ENCODE measurements at regions not wholly inside any gene's neighbourhood (a gene's known extent, or its start where the extent isn't known, plus 50 kb on each side); places are given as distances from the start of the nearest gene placed in this dataset.
"Not testable (repeated sequence)": the region's sequence is repeated elsewhere in the genome, so short reads cannot be mapped to it uniquely, and the experiment has no call there.

DNA sequence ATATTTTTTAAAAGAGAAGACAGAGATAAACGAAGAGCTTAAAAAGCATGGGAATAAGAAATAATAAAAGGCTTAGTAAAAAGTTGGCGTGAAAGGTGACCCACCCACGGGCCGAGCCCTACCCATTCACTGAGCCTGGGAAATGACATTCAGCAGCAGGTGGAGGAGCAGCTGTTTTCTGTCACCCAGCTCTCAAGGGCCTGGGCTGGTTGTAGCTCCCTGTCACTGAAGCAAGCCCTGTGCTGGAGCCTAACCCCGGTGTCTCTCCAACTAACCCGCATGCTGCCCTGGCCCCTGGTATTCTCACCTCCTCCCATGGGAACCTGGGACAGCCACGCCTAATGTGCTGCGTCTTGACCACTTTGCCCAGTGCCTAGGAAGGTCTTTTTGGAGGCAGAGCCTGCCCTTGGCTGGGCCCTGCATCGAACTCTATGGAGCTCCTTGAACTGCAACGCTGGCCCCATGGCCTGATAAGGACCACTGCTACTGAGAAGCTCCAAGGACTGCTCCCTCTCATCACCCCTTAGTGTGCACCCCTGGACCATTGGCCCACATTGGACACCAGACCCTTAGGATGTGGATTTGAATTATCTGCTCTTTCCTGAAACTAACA is 68.8 kb upstream of the IYD start:
- DNase-seq: no peak
- H3K9me3 ChIP-seq (ENCODE audit: control insufficient read depth, low read depth, low read length): peaks cover 10% of the 10 kb centered on the region
- peaks cover 21% of the 10 kb centered on the region for H3K4me1 ChIP-seq (ENCODE audit: control insufficient read depth, insufficient read depth, low read length)
- H3K36me3 ChIP-seq (ENCODE audit: control insufficient read depth, insufficient read depth, low read length): no peaks in the 10 kb centered on the region
- WGBS (ENCODE audit: insufficient coverage, low lambda C conversion rate): 100% methylated on average over 2 of the region's 10 CpGs
- no peak overlapping the region for H3K4me3 ChIP-seq (ENCODE audit: low read length)
- H3K27me3 ChIP-seq (ENCODE audit: control insufficient read depth, insufficient read depth, low read length): no peaks in the 10 kb centered on the region
- H3K27ac ChIP-seq (ENCODE audit: low read length): no peak overlapping the region

DNA sequence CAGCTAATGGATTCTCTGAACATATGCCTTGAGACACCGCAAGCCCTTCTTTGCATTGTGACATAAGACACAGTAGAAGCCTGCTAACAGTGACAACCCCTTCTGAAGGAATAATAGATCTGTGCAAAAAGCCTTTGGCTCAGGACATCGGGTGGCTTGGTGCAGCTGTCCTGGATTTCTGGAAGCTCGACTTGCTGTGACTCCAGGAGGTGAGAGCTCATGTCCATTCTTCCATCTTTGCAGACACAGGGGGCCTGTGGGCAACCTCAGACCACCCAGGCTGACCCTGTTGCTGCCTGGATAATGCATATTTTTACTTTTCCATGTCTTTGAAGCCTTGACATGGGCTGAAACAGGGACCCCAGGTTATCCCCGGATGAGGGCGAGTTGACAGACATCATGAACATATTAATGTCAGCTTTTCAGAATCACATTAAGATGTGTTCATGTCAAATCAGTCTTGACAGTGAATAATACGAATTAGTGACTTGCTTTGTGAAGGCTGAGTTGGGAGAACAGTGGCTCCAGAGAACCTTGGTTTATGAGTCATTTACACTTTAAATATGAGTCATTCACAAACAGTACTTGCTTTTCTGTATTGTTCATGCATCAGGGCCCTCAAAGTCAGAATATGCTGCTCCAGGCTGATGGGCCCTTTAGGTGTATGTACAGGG is 66.8 kb upstream of the IYD start:
- WGBS (ENCODE audit: insufficient coverage, low lambda C conversion rate): no CpG with 5 or more reads among the region's 6 CpGs
- Histone ChIP-seq H3K4me3 (ENCODE audit: low read length) (no peak overlapping the region), H3K36me3 (ENCODE audit: control insufficient read depth, insufficient read depth, low read length) (no peaks in the 10 kb centered on the region), H3K27ac (ENCODE audit: low read length) (peak overlapping the region; percentile 69), H3K27me3 (ENCODE audit: control insufficient read depth, insufficient read depth, low read length) (no peaks in the 10 kb centered on the region), H3K9me3 (ENCODE audit: control insufficient read depth, low read depth, low read length) (peaks cover 1% of the 10 kb centered on the region), H3K4me1 (ENCODE audit: control insufficient read depth, insufficient read depth, low read length) (peaks cover 21% of the 10 kb centered on the region)
- DNase-seq: peak; percentile 42 to 79

DNA sequence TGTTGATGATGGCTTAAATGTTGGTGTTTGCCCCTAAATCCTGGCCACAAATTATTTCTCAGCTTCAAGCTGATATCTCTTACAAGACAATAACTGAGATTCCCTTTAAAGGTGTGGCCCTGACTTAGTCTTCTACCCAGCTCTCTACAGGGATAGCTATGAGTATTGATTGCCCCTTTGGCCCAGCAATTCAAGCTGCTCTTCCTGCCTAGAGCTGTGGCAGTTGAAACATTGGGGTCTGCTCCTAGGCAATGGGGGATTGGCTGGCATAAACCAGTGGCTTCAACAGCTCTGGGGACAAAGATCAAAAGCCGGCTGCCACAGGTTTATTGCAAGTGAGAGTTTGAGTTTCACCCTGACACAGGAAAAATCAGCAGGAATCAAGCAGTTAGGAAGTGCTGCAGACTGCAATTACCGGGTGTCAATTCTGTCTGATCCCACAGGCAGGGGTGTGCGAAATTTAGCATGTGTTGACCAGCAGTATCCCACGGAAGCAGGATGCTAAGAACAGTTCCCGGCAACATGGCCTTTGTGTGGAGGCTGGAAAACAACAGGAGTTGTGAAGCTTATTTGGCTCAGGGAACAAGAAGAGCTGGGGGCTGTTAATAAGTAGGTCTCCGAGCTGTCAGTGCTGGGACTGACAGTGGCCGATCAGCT is 66.2 kb upstream of the IYD start:
- Histone ChIP-seq H3K4me1 (ENCODE audit: control insufficient read depth, insufficient read depth, low read length) (peaks cover 21% of the 10 kb centered on the region), H3K4me3 (ENCODE audit: low read length) (no peak overlapping the region), H3K27me3 (ENCODE audit: control insufficient read depth, insufficient read depth, low read length) (no peaks in the 10 kb centered on the region), H3K36me3 (ENCODE audit: control insufficient read depth, insufficient read depth, low read length) (no peaks in the 10 kb centered on the region), H3K27ac (ENCODE audit: low read length) (peak overlapping the region; percentile 69), H3K9me3 (ENCODE audit: control insufficient read depth, low read depth, low read length) (no peaks in the 10 kb centered on the region)
- WGBS (ENCODE audit: insufficient coverage, low lambda C conversion rate): no CpG with 5 or more reads among the region's 7 CpGs
- DNase-seq: peak; percentile 42 to 81

DNA sequence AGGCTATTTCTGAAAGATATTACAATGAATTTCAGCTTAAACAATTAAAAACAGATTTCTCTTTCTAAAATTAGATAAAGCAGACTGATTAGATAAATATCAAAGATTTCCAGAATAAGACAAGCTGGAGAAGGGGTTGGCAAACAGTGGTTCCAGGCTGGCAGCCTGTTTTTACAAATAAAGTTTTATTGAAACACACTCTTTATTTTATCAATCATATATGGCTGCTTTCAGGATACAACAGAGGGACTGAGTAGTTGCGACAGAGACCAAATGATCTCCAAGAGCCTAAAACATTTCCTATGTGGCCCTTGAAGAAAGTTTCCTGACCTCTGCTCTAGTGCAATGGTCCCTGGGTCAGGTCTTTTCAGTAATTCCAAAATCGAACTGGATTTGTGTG is 65.6 kb upstream of the IYD start:
- Histone ChIP-seq H3K4me3 (ENCODE audit: low read length) (no peak overlapping the region), H3K4me1 (ENCODE audit: control insufficient read depth, insufficient read depth, low read length) (peaks cover 21% of the 10 kb centered on the region), H3K27ac (ENCODE audit: low read length) (peak overlapping the region; percentile 69), H3K9me3 (ENCODE audit: control insufficient read depth, low read depth, low read length) (no peaks in the 10 kb centered on the region), H3K36me3 (ENCODE audit: control insufficient read depth, insufficient read depth, low read length) (no peaks in the 10 kb centered on the region), H3K27me3 (ENCODE audit: control insufficient read depth, insufficient read depth, low read length) (no peaks in the 10 kb centered on the region)
- DNase-seq: no peak
- WGBS (ENCODE audit: insufficient coverage, low lambda C conversion rate): 100% methylated on average over 1 of the region's 2 CpGs

DNA sequence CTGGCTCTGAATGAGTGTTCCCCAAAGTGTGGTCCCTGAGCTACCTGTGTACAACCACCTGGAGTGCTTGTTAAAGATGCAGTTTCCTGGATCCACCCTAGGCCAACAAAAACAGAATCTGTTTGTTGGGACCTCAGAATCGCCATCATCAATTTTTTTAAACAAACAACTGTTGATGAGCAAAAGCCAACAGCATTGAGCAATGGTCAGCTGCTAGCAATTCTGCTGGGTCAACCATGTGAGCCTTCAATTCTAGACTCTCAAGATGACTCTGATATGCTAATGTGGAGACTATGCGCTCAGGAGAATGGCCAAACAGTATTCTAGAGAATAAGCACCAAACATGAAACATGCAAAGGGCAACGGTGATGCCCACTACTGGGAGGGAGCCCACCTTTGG is 64.4 kb upstream of the IYD start:
- no peak for DNase-seq
- H3K27ac ChIP-seq (ENCODE audit: low read length): no peak overlapping the region
- H3K9me3 ChIP-seq (ENCODE audit: control insufficient read depth, low read depth, low read length): no peaks in the 10 kb centered on the region
- no peaks in the 10 kb centered on the region for H3K36me3 ChIP-seq (ENCODE audit: control insufficient read depth, insufficient read depth, low read length)
- no CpG with 5 or more reads among the region's 3 CpGs for WGBS (ENCODE audit: insufficient coverage, low lambda C conversion rate)
- peaks cover 21% of the 10 kb centered on the region for H3K4me1 ChIP-seq (ENCODE audit: control insufficient read depth, insufficient read depth, low read length)
- no peaks in the 10 kb centered on the region for H3K27me3 ChIP-seq (ENCODE audit: control insufficient read depth, insufficient read depth, low read length)
- H3K4me3 ChIP-seq (ENCODE audit: low read length): no peak overlapping the region

DNA sequence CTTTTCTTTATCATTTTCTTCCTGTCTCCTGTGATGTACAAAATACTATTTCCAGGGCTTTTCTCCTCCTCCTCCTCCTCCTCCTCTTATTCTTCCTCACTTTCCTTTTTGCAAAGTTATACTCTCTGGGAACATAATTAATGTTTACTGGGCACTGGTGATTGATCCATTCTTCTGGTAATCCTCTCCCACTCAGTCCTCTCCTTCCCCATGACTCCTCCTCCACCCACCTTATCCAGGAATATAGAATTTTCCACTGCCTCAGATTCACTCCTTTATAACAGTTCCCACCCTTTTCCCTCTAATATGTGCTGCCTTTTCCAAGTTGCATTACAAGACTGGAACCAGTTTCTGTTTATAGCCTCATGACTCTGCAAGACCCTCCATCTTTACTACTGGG is 62.5 kb upstream of the IYD start:
- Histone ChIP-seq H3K9me3 (ENCODE audit: control insufficient read depth, low read depth, low read length) (no peaks in the 10 kb centered on the region), H3K4me3 (ENCODE audit: low read length) (no peak overlapping the region), H3K27ac (ENCODE audit: low read length) (no peak overlapping the region), H3K27me3 (ENCODE audit: control insufficient read depth, insufficient read depth, low read length) (no peaks in the 10 kb centered on the region), H3K4me1 (ENCODE audit: control insufficient read depth, insufficient read depth, low read length) (peaks cover 21% of the 10 kb centered on the region), H3K36me3 (ENCODE audit: control insufficient read depth, insufficient read depth, low read length) (no peaks in the 10 kb centered on the region)
- DNase-seq: no peak

DNA sequence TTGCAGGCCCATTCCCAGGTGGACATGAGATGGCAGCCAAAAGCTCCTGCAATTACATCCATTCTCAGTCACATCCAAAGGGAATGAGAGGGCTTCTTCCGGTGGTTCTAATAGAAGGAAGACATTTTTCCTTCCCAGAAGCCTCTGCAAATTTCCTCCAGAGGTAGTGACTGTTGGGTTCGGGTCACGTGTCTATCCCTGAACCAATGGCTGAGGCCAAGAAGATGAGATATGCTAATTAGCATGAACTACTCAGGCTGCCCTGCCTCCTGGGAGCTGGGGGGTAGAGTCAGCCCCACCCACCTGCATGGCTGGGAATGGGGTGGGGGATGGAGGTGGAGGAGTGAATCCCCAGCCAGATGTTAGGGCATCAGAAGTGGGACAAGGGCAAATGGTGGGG is 61.3 kb upstream of the IYD start:
- H3K27ac ChIP-seq (ENCODE audit: low read length): no peak overlapping the region
- no peaks in the 10 kb centered on the region for H3K36me3 ChIP-seq (ENCODE audit: control insufficient read depth, insufficient read depth, low read length)
- DNase-seq: no peak
- H3K27me3 ChIP-seq (ENCODE audit: control insufficient read depth, insufficient read depth, low read length): no peaks in the 10 kb centered on the region
- H3K4me1 ChIP-seq (ENCODE audit: control insufficient read depth, insufficient read depth, low read length): peaks cover 10% of the 10 kb centered on the region
- H3K9me3 ChIP-seq (ENCODE audit: control insufficient read depth, low read depth, low read length): no peaks in the 10 kb centered on the region
- no peak overlapping the region for H3K4me3 ChIP-seq (ENCODE audit: low read length)
- no CpG with 5 or more reads among the region's 3 CpGs for WGBS (ENCODE audit: insufficient coverage, low lambda C conversion rate)

DNA sequence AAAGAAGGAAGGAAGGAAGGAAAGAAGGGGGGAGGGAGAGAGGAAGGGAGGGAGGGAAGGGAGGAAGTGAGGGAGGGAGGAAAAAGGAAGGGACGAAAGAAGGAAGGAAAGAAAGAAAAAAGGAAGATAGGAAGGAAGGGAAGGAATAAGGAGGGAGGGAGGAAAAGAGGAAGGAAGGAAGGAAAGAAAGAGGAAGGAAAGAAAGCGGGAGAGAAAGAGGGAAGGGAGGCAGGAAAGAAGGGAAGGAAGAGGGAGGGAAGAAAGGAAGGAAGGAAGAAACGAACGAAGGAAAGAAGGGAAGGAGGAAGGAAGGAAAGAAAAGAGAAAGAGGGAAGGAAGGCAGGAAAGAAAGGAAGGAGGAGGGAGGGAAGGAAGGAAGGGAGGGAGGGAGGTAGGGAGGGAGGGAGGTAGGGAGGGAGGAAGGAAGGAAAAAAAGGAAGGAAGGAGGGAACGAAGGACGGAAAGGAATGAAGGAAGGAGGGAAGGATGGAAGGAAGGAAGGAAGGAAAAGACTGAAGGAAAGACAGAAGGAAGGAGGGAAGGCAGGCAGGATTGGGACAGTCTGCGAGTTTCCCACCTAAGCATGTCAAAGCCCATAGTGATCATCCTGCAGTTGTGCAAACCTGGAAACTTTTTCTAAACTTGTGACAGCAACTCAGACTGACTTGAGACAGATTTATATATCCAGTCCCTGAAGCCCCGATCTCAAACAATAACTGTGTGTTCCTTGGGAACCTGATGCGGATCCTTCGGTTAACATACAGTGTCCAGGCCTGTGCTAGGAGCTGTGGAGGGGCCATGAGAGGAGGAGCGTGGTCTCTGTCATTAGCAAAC is 59.8 kb upstream of the IYD start:
- no peaks in the 10 kb centered on the region for H3K4me1 ChIP-seq (ENCODE audit: control insufficient read depth, insufficient read depth, low read length)
- DNase-seq: no peak
- no peak overlapping the region for H3K4me3 ChIP-seq (ENCODE audit: low read length)
- WGBS (ENCODE audit: insufficient coverage, low lambda C conversion rate): 87% methylated on average over 6 of the region's 11 CpGs
- H3K36me3 ChIP-seq (ENCODE audit: control insufficient read depth, insufficient read depth, low read length): no peaks in the 10 kb centered on the region
- no peaks in the 10 kb centered on the region for H3K9me3 ChIP-seq (ENCODE audit: control insufficient read depth, low read depth, low read length)
- no peaks in the 10 kb centered on the region for H3K27me3 ChIP-seq (ENCODE audit: control insufficient read depth, insufficient read depth, low read length)
- no peak overlapping the region for H3K27ac ChIP-seq (ENCODE audit: low read length)

DNA sequence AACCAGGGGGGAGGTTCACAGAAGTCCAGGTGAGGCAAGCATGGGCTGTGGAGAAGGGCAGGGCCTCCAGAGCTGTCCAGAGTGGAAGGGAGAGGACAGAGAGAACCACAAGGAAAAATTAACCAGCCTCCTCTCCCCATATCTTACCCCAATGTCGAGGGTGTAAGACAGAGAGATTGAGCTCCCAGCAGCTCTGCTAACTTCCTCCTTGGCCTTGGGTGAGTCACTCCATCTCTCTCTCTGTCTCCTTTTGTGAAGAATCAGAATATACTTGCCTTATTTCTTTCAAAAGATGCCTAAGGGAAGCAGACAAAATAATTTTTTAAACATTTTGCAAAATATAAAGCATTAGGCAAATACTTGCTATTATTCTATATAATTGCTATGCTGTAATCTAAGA is 58.3 kb upstream of the IYD start:
- H3K4me1 ChIP-seq (ENCODE audit: control insufficient read depth, insufficient read depth, low read length): no peaks in the 10 kb centered on the region
- H3K27ac ChIP-seq (ENCODE audit: low read length): no peak overlapping the region
- H3K36me3 ChIP-seq (ENCODE audit: control insufficient read depth, insufficient read depth, low read length): no peaks in the 10 kb centered on the region
- no peaks in the 10 kb centered on the region for H3K27me3 ChIP-seq (ENCODE audit: control insufficient read depth, insufficient read depth, low read length)
- peaks cover 3% of the 10 kb centered on the region for H3K9me3 ChIP-seq (ENCODE audit: control insufficient read depth, low read depth, low read length)
- no peak overlapping the region for H3K4me3 ChIP-seq (ENCODE audit: low read length)
- no CpG with 5 or more reads among the region's 1 CpG for WGBS (ENCODE audit: insufficient coverage, low lambda C conversion rate)
- no peak for DNase-seq

DNA sequence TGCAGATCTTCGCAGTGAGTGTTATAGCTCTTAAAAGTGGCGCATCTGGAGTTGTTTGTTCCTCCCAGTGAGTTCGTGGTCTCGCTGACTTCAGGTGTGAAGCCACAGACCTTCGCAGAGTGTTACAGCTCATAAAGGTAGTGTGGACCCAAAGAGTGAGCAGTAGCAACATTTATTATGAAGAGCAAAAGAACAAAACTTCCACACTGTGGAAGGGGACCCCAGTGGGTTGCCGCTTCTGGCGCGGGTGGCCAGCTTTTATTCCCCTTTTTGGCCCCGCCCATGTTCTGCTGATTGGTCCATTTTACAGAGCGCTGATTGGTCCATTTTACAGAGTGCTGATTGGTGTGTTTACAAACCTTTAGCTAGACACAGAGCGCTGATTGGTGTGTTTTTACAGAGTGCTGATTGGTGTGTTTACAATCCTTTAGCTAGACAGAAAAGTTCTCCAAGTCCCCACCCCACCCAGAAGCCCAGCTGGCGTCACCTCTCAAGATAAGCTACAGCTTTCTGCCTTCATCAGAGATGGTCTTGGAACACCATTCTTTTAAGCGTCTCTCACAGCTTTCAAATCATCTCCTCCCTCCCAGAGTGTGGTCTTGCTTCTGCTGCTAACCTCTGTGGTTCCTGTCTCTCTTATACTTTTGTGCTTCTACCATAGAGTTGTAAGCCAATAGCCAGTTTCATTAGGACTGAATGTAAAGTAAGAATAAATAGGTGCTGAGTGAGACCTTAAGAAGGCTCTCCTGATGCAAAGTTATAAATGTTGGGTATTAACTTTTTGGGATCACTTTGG is 57.5 kb upstream of the IYD start:
- WGBS (ENCODE audit: insufficient coverage, low lambda C conversion rate): no CpG with 5 or more reads among the region's 13 CpGs
- not testable (repeated sequence) for H3K27me3 ChIP-seq (ENCODE audit: control insufficient read depth, insufficient read depth, low read length); DNase-seq; H3K9me3 ChIP-seq (ENCODE audit: control insufficient read depth, low read depth, low read length); H3K4me1 ChIP-seq (ENCODE audit: control insufficient read depth, insufficient read depth, low read length); H3K36me3 ChIP-seq (ENCODE audit: control insufficient read depth, insufficient read depth, low read length); H3K4me3 ChIP-seq (ENCODE audit: low read length); H3K27ac ChIP-seq (ENCODE audit: low read length)

Measured in large intestine (tissue), 3 donors.